Astrocyte (in vitro differentiated cells and primary cell): ENCODE measurements at regions not wholly inside any gene's neighbourhood (a gene's known extent, or its start where the extent isn't known, plus 50 kb on each side); places are given as distances from the start of the nearest gene placed in this dataset.

Experiments used
- DNase-seq: peaks from one replicate; pipeline ENCODE4 v3.0.0-alpha.2; 2010; ENCODE audit warnings: low read depth
- FAIRE-seq: peaks from 2 replicates; lab custom pipeline; 2011; peaks lifted over from hg19 to GRCh38; lab: Jason Lieb, UNC
- H2AFZ ChIP-seq: 2 replicates; pipeline ENCODE4 v1.6.0; 2012; ENCODE audit warnings: low read depth, low read length, inconsistent platforms
- H3K27ac ChIP-seq: 2 replicates; pipeline ENCODE4 v1.5.1; 2011; ENCODE audit warnings: low read depth, low read length, inconsistent platforms
- H3K27me3 ChIP-seq: 2 replicates; pipeline ENCODE4 v1.6.0; 2011; ENCODE audit warnings: low read length, inconsistent platforms; ENCODE audit not compliant: insufficient read depth
- H3K36me3 ChIP-seq: 2 replicates; pipeline ENCODE4 v1.5.1; 2011; ENCODE audit warnings: low read length, inconsistent platforms; ENCODE audit not compliant: insufficient read depth
- H3K4me1 ChIP-seq: 2 replicates; pipeline ENCODE4 v1.5.1; 2011; ENCODE audit warnings: low read length, inconsistent platforms; ENCODE audit not compliant: insufficient read depth
- H3K4me2 ChIP-seq: 2 replicates; pipeline ENCODE4 v1.6.0; 2012; ENCODE audit warnings: low read length, inconsistent platforms
- H3K4me3 ChIP-seq: 2 replicates; pipeline ENCODE4 v1.5.1; 2011; ENCODE audit warnings: low read depth, mild to moderate bottlenecking, low read length, inconsistent platforms; ENCODE audit not compliant: insufficient read depth
- H3K79me2 ChIP-seq: 2 replicates; pipeline ENCODE4 v1.6.0; 2012; ENCODE audit warnings: mild to moderate bottlenecking, low read length, inconsistent platforms; ENCODE audit not compliant: insufficient read depth
- H3K9ac ChIP-seq: 2 replicates; pipeline ENCODE4 v1.6.0; 2012; ENCODE audit warnings: mild to moderate bottlenecking, low read length, inconsistent platforms
- H3K9me3 ChIP-seq: 2 replicates; pipeline ENCODE4 v1.5.1; 2012; ENCODE audit warnings: low read depth, mild to moderate bottlenecking, low read length, inconsistent platforms; ENCODE audit not compliant: insufficient read depth
- H4K20me1 ChIP-seq: 2 replicates; pipeline ENCODE4 v1.6.0; 2012; ENCODE audit warnings: low read length, inconsistent platforms; ENCODE audit not compliant: insufficient read depth
- H3K27ac Mint-ChIP-seq: one replicate; pipeline ENCODE4 v1.8.0; 2021; ENCODE audit warnings: mild to moderate bottlenecking, mixed read lengths; ENCODE audit not compliant: unreplicated experiment
- H3K27me3 Mint-ChIP-seq: one replicate; pipeline ENCODE4 v1.8.0; 2021; ENCODE audit warnings: low read depth, mixed read lengths; ENCODE audit not compliant: unreplicated experiment
- H3K36me3 Mint-ChIP-seq: one replicate; pipeline ENCODE4 v1.8.0; 2021; ENCODE audit warnings: low read depth, mixed read lengths; ENCODE audit not compliant: unreplicated experiment
- H3K4me1 Mint-ChIP-seq: one replicate; pipeline ENCODE4 v1.8.0; 2021; ENCODE audit warnings: low read depth, mixed read lengths; ENCODE audit not compliant: unreplicated experiment
- H3K4me3 Mint-ChIP-seq: one replicate; pipeline ENCODE4 v1.8.0; 2021; ENCODE audit warnings: mild to moderate bottlenecking, moderate library complexity, mixed read lengths; ENCODE audit not compliant: unreplicated experiment
- H3K9me3 Mint-ChIP-seq: one replicate; pipeline ENCODE4 v1.8.0; 2021; ENCODE audit warnings: mild to moderate bottlenecking, mixed read lengths; ENCODE audit not compliant: unreplicated experiment
- CTCF ChIP-seq: IDR thresholded peaks from 2 replicates; pipeline ENCODE4 v1.5.1; 2011; ENCODE audit warnings: low read depth, mild to moderate bottlenecking, inconsistent platforms, low read length, moderate library complexity; ENCODE audit not compliant: insufficient read depth
- EZH2 ChIP-seq: IDR thresholded peaks from 2 replicates; pipeline ENCODE4 v1.6.1; 2012; ENCODE audit warnings: mild to moderate bottlenecking, low read length, inconsistent platforms; ENCODE audit not compliant: insufficient read depth

GRCh38 chr17:77297693-77298666, 157.2 kb downstream of the SEC14L1 start:
- H3K27me3 Mint-ChIP-seq, result no peaks in the 10 kb centered on the region
- H3K4me2 ChIP-seq, result peak overlapping the region; percentile 13
- no peak overlapping the region for H3K27ac Mint-ChIP-seq
- DNase-seq (no peak), FAIRE-seq (no peak)
- peaks cover 2% of the 10 kb centered on the region for H3K79me2 ChIP-seq
- no peaks in the 10 kb centered on the region for H3K27me3 ChIP-seq
- no peaks in the 10 kb centered on the region for H3K9me3 Mint-ChIP-seq
- no peak overlapping the region for H2AFZ ChIP-seq
- no peak overlapping the region for H3K4me3 ChIP-seq
- no peaks in the 10 kb centered on the region for H3K36me3 ChIP-seq
- H3K4me1 Mint-ChIP-seq, result peaks cover 12% of the 10 kb centered on the region
- no peak overlapping the region for H3K27ac ChIP-seq
- no peak for TF ChIP-seq EZH2
- TF ChIP-seq CTCF, result no peak
- peaks cover 6% of the 10 kb centered on the region for H3K9me3 ChIP-seq
- H3K9ac ChIP-seq, result no peak overlapping the region
- no peaks in the 10 kb centered on the region for H3K36me3 Mint-ChIP-seq
- peaks cover 11% of the 10 kb centered on the region for H4K20me1 ChIP-seq
- H3K4me3 Mint-ChIP-seq, result no peak overlapping the region
- peaks cover 12% of the 10 kb centered on the region for H3K4me1 ChIP-seq

GRCh38 chr17:77298811-77299210, 158.0 kb downstream of the SEC14L1 start:
- H3K36me3 Mint-ChIP-seq, result no peaks in the 10 kb centered on the region
- H3K4me3 Mint-ChIP-seq, result no peak overlapping the region
- no peak overlapping the region for H2AFZ ChIP-seq
- H3K27ac ChIP-seq, result no peak overlapping the region
- H3K4me2 ChIP-seq, result no peak overlapping the region
- no peaks in the 10 kb centered on the region for H3K9me3 Mint-ChIP-seq
- TF ChIP-seq EZH2 (no peak), CTCF (no peak)
- no peak overlapping the region for H3K27ac Mint-ChIP-seq
- peaks cover 2% of the 10 kb centered on the region for H3K79me2 ChIP-seq
- peaks cover 14% of the 10 kb centered on the region for H3K4me1 Mint-ChIP-seq
- FAIRE-seq, result no peak
- peaks cover 15% of the 10 kb centered on the region for H3K4me1 ChIP-seq
- H4K20me1 ChIP-seq, result peaks cover 11% of the 10 kb centered on the region
- H3K9ac ChIP-seq, result no peak overlapping the region
- H3K27me3 Mint-ChIP-seq, result no peaks in the 10 kb centered on the region
- H3K9me3 ChIP-seq, result peaks cover 6% of the 10 kb centered on the region
- no peak overlapping the region for H3K4me3 ChIP-seq
- DNase-seq, result no peak
- no peaks in the 10 kb centered on the region for H3K27me3 ChIP-seq
- H3K36me3 ChIP-seq, result no peaks in the 10 kb centered on the region
